Trophoblast cell (in vitro differentiated cells and primary cell): ENCODE measurements at regions not wholly inside any gene's neighbourhood (a gene's known extent, or its start where the extent isn't known, plus 50 kb on each side); places are given as distances from the start of the nearest gene placed in this dataset.
"Not testable (repeated sequence)": the region's sequence is repeated elsewhere in the genome, so short reads cannot be mapped to it uniquely, and the experiment has no call there.

Experiments used
- DNase-seq, 2 donors: peaks; one replicate each; pipeline ENCODE4 v3.0.0-alpha.2; 2016
- H2AFZ ChIP-seq: 2 replicates; pipeline ENCODE4 v1.6.1; 2013; ENCODE audit warnings: low read length, moderate library complexity, mild to moderate bottlenecking; ENCODE audit not compliant: insufficient read depth, poor library complexity
- H2AK5ac ChIP-seq: 2 replicates; pipeline ENCODE4 v1.6.1; 2013; ENCODE audit warnings: mild to moderate bottlenecking, low read length
- H2BK120ac ChIP-seq: 2 replicates; pipeline ENCODE4 v1.6.1; 2013; ENCODE audit warnings: low read length, mild to moderate bottlenecking, moderate library complexity; ENCODE audit not compliant: insufficient read depth, poor library complexity
- H2BK12ac ChIP-seq: 2 replicates; pipeline ENCODE4 v1.6.1; 2013; ENCODE audit warnings: mild to moderate bottlenecking, low read length, moderate library complexity
- H2BK5ac ChIP-seq: 2 replicates; pipeline ENCODE4 v1.6.1; 2013; ENCODE audit warnings: low read length, low read depth, moderate library complexity, mild to moderate bottlenecking; ENCODE audit not compliant: poor library complexity
- H3K14ac ChIP-seq: 2 replicates; pipeline ENCODE4 v1.6.1; 2013; ENCODE audit warnings: mild to moderate bottlenecking, low read length
- H3K18ac ChIP-seq: 2 replicates; pipeline ENCODE4 v1.6.1; 2013; ENCODE audit warnings: mild to moderate bottlenecking, low read length
- H3K23ac ChIP-seq: 2 replicates; pipeline ENCODE4 v1.6.1; 2013; ENCODE audit warnings: low read length
- H3K27ac ChIP-seq: 2 replicates; pipeline ENCODE4 v1.5.1; 2013; ENCODE audit warnings: low read depth, mild to moderate bottlenecking, inconsistent platforms, low read length, moderate library complexity
- H3K27me3 ChIP-seq: 2 replicates; pipeline ENCODE4 v1.6.1; 2013; ENCODE audit warnings: inconsistent platforms, mild to moderate bottlenecking, low read length, moderate library complexity; ENCODE audit not compliant: insufficient read depth
- H3K36me3 ChIP-seq, 2 experiments: 1 replicate in 1 of 2; 2 replicates in 1 of 2; pipeline ENCODE4 v1.6.1; 2013; ENCODE audit warnings: low read length in 2 of 2, mild to moderate bottlenecking in 2 of 2, moderate library complexity in 1 of 2; ENCODE audit not compliant: insufficient read depth in 2 of 2, control insufficient read depth in 1 of 2
- H3K4ac ChIP-seq: 2 replicates; pipeline ENCODE4 v1.6.1; 2013; ENCODE audit warnings: low read depth, mild to moderate bottlenecking, low read length, moderate library complexity
- H3K4me1 ChIP-seq, 2 experiments: 1 replicate in 1 of 2; 2 replicates in 1 of 2; pipeline ENCODE4 v1.6.1; 2013; ENCODE audit warnings: low read length in 2 of 2, mild to moderate bottlenecking in 2 of 2, moderate library complexity in 1 of 2; ENCODE audit not compliant: insufficient read depth in 2 of 2, control insufficient read depth in 1 of 2
- H3K4me2 ChIP-seq: 2 replicates; pipeline ENCODE4 v1.6.1; 2013; ENCODE audit warnings: inconsistent platforms, mild to moderate bottlenecking, low read length, moderate library complexity
- H3K4me3 ChIP-seq: 2 replicates; pipeline ENCODE4 v1.5.1; 2013; ENCODE audit warnings: mild to moderate bottlenecking, low read depth, low read length, inconsistent platforms
- H3K79me1 ChIP-seq: one replicate; pipeline ENCODE4 v1.6.1; 2013; ENCODE audit warnings: low read length
- H3K79me2 ChIP-seq: 2 replicates; pipeline ENCODE4 v1.6.1; 2013; ENCODE audit warnings: low read length, mild to moderate bottlenecking; ENCODE audit not compliant: control insufficient read depth, insufficient read depth, poor library complexity
- H3K9ac ChIP-seq: 2 replicates; pipeline ENCODE4 v1.6.1; 2013; ENCODE audit warnings: mild to moderate bottlenecking, low read length
- H3K9me3 ChIP-seq: 2 replicates; pipeline ENCODE4 v1.6.1; 2013; ENCODE audit warnings: low read depth, mild to moderate bottlenecking, control low read depth, inconsistent platforms, low read length; ENCODE audit not compliant: insufficient read depth
- H4K12ac ChIP-seq: 2 replicates; pipeline ENCODE4 v1.6.1; 2013; ENCODE audit warnings: low read depth, mild to moderate bottlenecking, low read length, moderate library complexity
- H4K8ac ChIP-seq: 2 replicates; pipeline ENCODE4 v1.6.1; 2013; ENCODE audit warnings: low read depth, mild to moderate bottlenecking, low read length, moderate library complexity
- H4K91ac ChIP-seq: one replicate; pipeline ENCODE4 v1.6.1; 2013; ENCODE audit warnings: low read depth, mild to moderate bottlenecking, low read length, moderate library complexity
- WGBS: extraction: QIAGEN DNeasy Blood & Tissue Kit; methylation state at CpG from one replicate; pipeline ENCODE4 v1.1.7; 2013; ENCODE audit warnings: missing lambda C conversion rate; ENCODE audit not compliant: insufficient read length, insufficient coverage; ENCODE audit errors: extremely low coverage; 5-methylcytosine and 5-hydroxymethylcytosine counted together

DNA sequence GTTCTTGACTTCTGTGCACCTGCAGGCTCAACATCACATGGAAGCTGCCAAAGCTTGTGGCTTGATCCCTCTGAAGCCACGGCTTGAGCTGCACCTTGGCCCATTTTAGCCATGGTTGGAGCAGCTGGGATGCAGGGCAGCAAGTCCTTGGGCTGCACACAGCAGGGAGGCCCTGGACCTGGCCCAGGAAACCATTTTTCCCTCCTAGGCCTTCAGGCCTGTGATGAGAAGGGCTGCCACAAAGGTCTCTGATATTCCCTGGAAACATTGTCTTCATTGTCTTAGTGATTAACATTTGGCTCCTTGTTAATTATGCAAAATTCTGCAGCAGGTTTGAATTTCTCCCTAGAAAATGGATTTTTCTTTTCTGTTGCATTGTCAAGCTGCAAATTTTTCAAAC lies 394.1 kb upstream of the FAR2 start:
- no CpG with 5 or more reads among the region's 1 CpG for WGBS
- H3K14ac ChIP-seq, result no peak overlapping the region
- no peak overlapping the region for H3K4ac ChIP-seq

GRCh38 chr12:28759333-28759732 lies 389.7 kb upstream of the FAR2 start:
- Histone ChIP-seq H2AFZ (no peak overlapping the region), H4K8ac (no peak overlapping the region), H3K27ac (no peak overlapping the region), H3K36me3 (no peaks in the 10 kb centered on the region), H4K12ac (no peak overlapping the region), H3K79me1 (no peaks in the 10 kb centered on the region), H3K9me3 (peaks cover 2% of the 10 kb centered on the region), H3K18ac (no peak overlapping the region), H3K4me3 (no peak overlapping the region), H3K4ac (no peak overlapping the region), H2BK5ac (no peak overlapping the region), H3K14ac (no peak overlapping the region), H3K79me2 (no peaks in the 10 kb centered on the region), H2BK12ac (no peak overlapping the region), H4K91ac (no peak overlapping the region), H2BK120ac (no peak overlapping the region), H3K27me3 (no peaks in the 10 kb centered on the region), H3K4me1 (no peaks in the 10 kb centered on the region), H3K23ac (no peak overlapping the region), H3K4me2 (no peak overlapping the region), H2AK5ac (no peak overlapping the region), H3K9ac (no peak overlapping the region)
- WGBS, result no CpG with 5 or more reads among the region's 1 CpG
- DNase-seq, result no peak

More for the DNA sequence above, 394.1 kb upstream of the FAR2 start:
- H2AFZ ChIP-seq, result no peak overlapping the region
- no peak overlapping the region for H2BK5ac ChIP-seq
- no peak overlapping the region for H2BK120ac ChIP-seq
- H3K79me2 ChIP-seq, result no peaks in the 10 kb centered on the region
- no peaks in the 10 kb centered on the region for H3K79me1 ChIP-seq
- no peak overlapping the region for H3K27ac ChIP-seq
- H4K12ac ChIP-seq, result no peak overlapping the region
- H3K9ac ChIP-seq, result no peak overlapping the region
- no peak overlapping the region for H3K4me3 ChIP-seq
- H3K9me3 ChIP-seq, result peaks cover 2% of the 10 kb centered on the region
- no peak overlapping the region for H2BK12ac ChIP-seq
- H3K4me1 ChIP-seq, result no peaks in the 10 kb centered on the region
- no peak overlapping the region for H3K4me2 ChIP-seq
- H3K23ac ChIP-seq, result no peak overlapping the region
- no peak overlapping the region for H2AK5ac ChIP-seq
- no peaks in the 10 kb centered on the region for H3K36me3 ChIP-seq
- H3K18ac ChIP-seq, result no peak overlapping the region
- no peaks in the 10 kb centered on the region for H3K27me3 ChIP-seq
- no peak for DNase-seq
- H4K8ac ChIP-seq, result no peak overlapping the region
- H4K91ac ChIP-seq, result no peak overlapping the region

GRCh38 chr12:28760040-28760903 lies 388.8 kb upstream of the FAR2 start:
- not testable (repeated sequence) for H3K9ac ChIP-seq, H4K91ac ChIP-seq, H3K18ac ChIP-seq, H2AFZ ChIP-seq, DNase-seq, H4K12ac ChIP-seq, H3K27me3 ChIP-seq, H3K23ac ChIP-seq, H3K4me3 ChIP-seq, H2BK12ac ChIP-seq, H2BK120ac ChIP-seq, H4K8ac ChIP-seq, H3K4me2 ChIP-seq, H3K79me1 ChIP-seq, H3K27ac ChIP-seq, H2AK5ac ChIP-seq, H3K9me3 ChIP-seq, H2BK5ac ChIP-seq, H3K14ac ChIP-seq, H3K36me3 ChIP-seq, H3K79me2 ChIP-seq, H3K4ac ChIP-seq, H3K4me1 ChIP-seq
- no CpG with 5 or more reads among the region's 33 CpGs for WGBS

DNA sequence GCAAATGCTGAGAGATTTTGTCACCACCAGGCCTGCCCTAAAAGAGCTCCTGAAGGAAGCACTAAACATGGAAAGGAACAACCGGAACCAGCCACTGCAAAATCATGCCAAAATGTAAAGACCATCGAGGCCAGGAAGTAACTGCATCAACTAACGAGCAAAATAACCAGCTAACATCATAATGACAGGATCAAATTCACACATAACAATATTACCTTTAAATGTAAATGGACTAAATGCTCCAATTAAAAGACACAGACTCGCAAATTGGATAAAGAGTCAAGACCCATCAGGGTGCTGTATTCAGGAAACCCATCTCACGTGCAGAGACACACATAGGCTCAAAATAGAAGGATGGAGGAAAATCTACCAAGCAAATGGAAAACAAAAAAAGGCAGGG lies 387.2 kb upstream of the FAR2 start:
- not testable (repeated sequence) for H3K14ac ChIP-seq, H3K9ac ChIP-seq, H3K4me2 ChIP-seq, H3K79me1 ChIP-seq, H3K36me3 ChIP-seq, H4K91ac ChIP-seq, H2BK120ac ChIP-seq, H3K4me3 ChIP-seq, H3K23ac ChIP-seq, H2BK12ac ChIP-seq, H3K4me1 ChIP-seq, H4K8ac ChIP-seq, DNase-seq, H2BK5ac ChIP-seq, H3K9me3 ChIP-seq, H3K27ac ChIP-seq, H2AFZ ChIP-seq, H3K27me3 ChIP-seq, H3K18ac ChIP-seq, H3K79me2 ChIP-seq, H4K12ac ChIP-seq, H3K4ac ChIP-seq, H2AK5ac ChIP-seq
- WGBS, result no CpG with 5 or more reads among the region's 5 CpGs
